DMS 273 (cell line): ENCODE measurements at regions not wholly inside any gene's neighbourhood (a gene's known extent, or its start where the extent isn't known, plus 50 kb on each side); places are given as distances from the start of the nearest gene placed in this dataset.
"Not testable (repeated sequence)": the region's sequence is repeated elsewhere in the genome, so short reads cannot be mapped to it uniquely, and the experiment has no call there.

Experiments
- DNase-seq: peaks from one replicate; lab custom pipeline; 2025; ENCODE audit not compliant: unreplicated experiment; lab: John Stamatoyannopoulos, UW

- DNase-seq: no peak
Measured at GRCh38 chr20:56765172-56766073, 136.3 kb downstream of the TFAP2C start.

- DNase-seq: no peak
Measured at GRCh38 chr20:56766528-56766927, 137.4 kb downstream of the TFAP2C start.

GRCh38 chr20:56769921-56770600 lies 141.0 kb downstream of the TFAP2C start:
- DNase-seq: peak; percentile 11

GRCh38 chr20:56773749-56774148 lies 144.6 kb downstream of the TFAP2C start:
- no peak for DNase-seq

- no peak for DNase-seq
Measured at GRCh38 chr20:56774873-56775272, 145.8 kb downstream of the TFAP2C start.

- no peak for DNase-seq
Measured at GRCh38 chr20:56776345-56776744, 147.2 kb downstream of the TFAP2C start.

GRCh38 chr20:56778765-56779195 lies 149.7 kb downstream of the TFAP2C start:
- DNase-seq: peak; percentile 37

- DNase-seq: no peak
Measured at GRCh38 chr20:56779452-56780143, 150.5 kb downstream of the TFAP2C start.

- DNase-seq: no peak
Measured at GRCh38 chr20:56780266-56780665, 151.2 kb downstream of the TFAP2C start.

GRCh38 chr20:56781108-56781739 lies 152.1 kb downstream of the TFAP2C start:
- DNase-seq: no peak

GRCh38 chr20:56781987-56782560 lies 153.0 kb downstream of the TFAP2C start:
- not testable (repeated sequence) for DNase-seq

- not testable (repeated sequence) for DNase-seq
Measured at GRCh38 chr20:56782814-56783213, 153.7 kb downstream of the TFAP2C start.

GRCh38 chr20:56783826-56784225 lies 154.7 kb downstream of the TFAP2C start:
- no peak for DNase-seq

GRCh38 chr20:56786503-56786902 lies 157.4 kb downstream of the TFAP2C start:
- no peak for DNase-seq

- DNase-seq: no peak
Measured at GRCh38 chr20:56788041-56788670, 159.1 kb downstream of the TFAP2C start.

- no peak for DNase-seq
Measured at GRCh38 chr20:56788671-56789610, 159.8 kb downstream of the TFAP2C start.

- no peak for DNase-seq
Measured at GRCh38 chr20:56793916-56794315, 164.8 kb downstream of the TFAP2C start.

- no peak for DNase-seq
Measured at GRCh38 chr20:56795492-56795891, 166.4 kb downstream of the TFAP2C start.

GRCh38 chr20:56796345-56796744 lies 167.2 kb downstream of the TFAP2C start:
- DNase-seq: no peak
